ENCODE measurements at regions not wholly inside any gene's neighbourhood (a gene's known extent, or its start where the extent isn't known, plus 50 kb on each side); places are given as distances from the start of the nearest gene placed in this dataset.

- H3K36me3 Mint-ChIP-seq (ENCODE audit: unreplicated experiment) = no peaks in the 10 kb centered on the region
- no peak for DNase-seq (ENCODE audit: extremely low spot score, unreplicated experiment)
- H3K27me3 Mint-ChIP-seq (ENCODE audit: unreplicated experiment) = no peaks in the 10 kb centered on the region
- no peaks in the 10 kb centered on the region for H3K9me3 Mint-ChIP-seq (ENCODE audit: unreplicated experiment)
- no peak overlapping the region for H3K27ac Mint-ChIP-seq (ENCODE audit: unreplicated experiment)
- TF ChIP-seq, protein P1, sequence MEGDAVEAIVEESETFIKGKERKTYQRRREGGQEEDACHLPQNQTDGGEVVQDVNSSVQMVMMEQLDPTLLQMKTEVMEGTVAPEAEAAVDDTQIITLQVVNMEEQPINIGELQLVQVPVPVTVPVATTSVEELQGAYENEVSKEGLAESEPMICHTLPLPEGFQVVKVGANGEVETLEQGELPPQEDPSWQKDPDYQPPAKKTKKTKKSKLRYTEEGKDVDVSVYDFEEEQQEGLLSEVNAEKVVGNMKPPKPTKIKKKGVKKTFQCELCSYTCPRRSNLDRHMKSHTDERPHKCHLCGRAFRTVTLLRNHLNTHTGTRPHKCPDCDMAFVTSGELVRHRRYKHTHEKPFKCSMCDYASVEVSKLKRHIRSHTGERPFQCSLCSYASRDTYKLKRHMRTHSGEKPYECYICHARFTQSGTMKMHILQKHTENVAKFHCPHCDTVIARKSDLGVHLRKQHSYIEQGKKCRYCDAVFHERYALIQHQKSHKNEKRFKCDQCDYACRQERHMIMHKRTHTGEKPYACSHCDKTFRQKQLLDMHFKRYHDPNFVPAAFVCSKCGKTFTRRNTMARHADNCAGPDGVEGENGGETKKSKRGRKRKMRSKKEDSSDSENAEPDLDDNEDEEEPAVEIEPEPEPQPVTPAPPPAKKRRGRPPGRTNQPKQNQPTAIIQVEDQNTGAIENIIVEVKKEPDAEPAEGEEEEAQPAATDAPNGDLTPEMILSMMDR (IDR thresholded peaks at IDR 0.05) = no peak
- no peaks in the 10 kb centered on the region for H3K4me1 Mint-ChIP-seq (ENCODE audit: unreplicated experiment)
- H3K4me3 Mint-ChIP-seq (ENCODE audit: unreplicated experiment) = no peak overlapping the region
Measured at GRCh38 chr9:106403081-106403480, 459.9 kb upstream of the ZNF462 start.

GRCh38 chr9:106404137-106404536, 458.8 kb upstream of the ZNF462 start:
- Mint-ChIP-seq H3K27ac (ENCODE audit: unreplicated experiment) (no peak overlapping the region), H3K4me1 (ENCODE audit: unreplicated experiment) (no peaks in the 10 kb centered on the region), H3K36me3 (ENCODE audit: unreplicated experiment) (no peaks in the 10 kb centered on the region), H3K27me3 (ENCODE audit: unreplicated experiment) (no peaks in the 10 kb centered on the region), H3K9me3 (ENCODE audit: unreplicated experiment) (no peaks in the 10 kb centered on the region), H3K4me3 (ENCODE audit: unreplicated experiment) (no peak overlapping the region)
- TF ChIP-seq, protein P1 (IDR thresholded peaks at IDR 0.05) = no peak
- DNase-seq (ENCODE audit: extremely low spot score, unreplicated experiment) = no peak

- Mint-ChIP-seq H3K4me3 (ENCODE audit: unreplicated experiment) (no peak overlapping the region), H3K36me3 (ENCODE audit: unreplicated experiment) (no peaks in the 10 kb centered on the region), H3K9me3 (ENCODE audit: unreplicated experiment) (no peaks in the 10 kb centered on the region), H3K27me3 (ENCODE audit: unreplicated experiment) (no peaks in the 10 kb centered on the region), H3K27ac (ENCODE audit: unreplicated experiment) (no peak overlapping the region), H3K4me1 (ENCODE audit: unreplicated experiment) (no peaks in the 10 kb centered on the region)
- no peak for DNase-seq (ENCODE audit: extremely low spot score, unreplicated experiment)
- TF ChIP-seq, protein P1 (IDR thresholded peaks at IDR 0.05) = no peak
Measured at GRCh38 chr9:106405871-106406435, 457.0 kb upstream of the ZNF462 start.

DNA sequence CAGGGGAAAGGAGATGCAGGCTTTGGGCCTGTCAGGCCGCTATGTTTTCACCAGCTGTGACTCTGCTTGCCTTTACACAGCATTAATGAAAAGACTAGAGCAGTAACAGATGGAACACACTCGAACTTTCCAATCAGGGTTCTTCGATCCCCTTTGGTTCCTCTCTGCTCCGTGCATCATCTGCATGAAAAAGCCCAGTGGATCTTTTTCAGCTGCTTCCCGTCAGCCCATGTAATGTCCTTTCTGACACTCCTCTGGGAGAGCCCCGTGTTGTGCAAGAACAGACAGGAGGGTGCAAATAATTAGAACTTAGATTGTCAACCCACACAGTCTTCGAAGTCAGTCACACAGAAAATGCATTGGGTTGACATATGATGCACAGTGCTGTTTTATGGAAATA, 448.9 kb upstream of the ZNF462 start:
- TF ChIP-seq, protein P1 (IDR thresholded peaks at IDR 0.05) = no peak
- no peak overlapping the region for H3K27ac Mint-ChIP-seq (ENCODE audit: unreplicated experiment)
- H3K4me3 Mint-ChIP-seq (ENCODE audit: unreplicated experiment) = no peak overlapping the region
- H3K9me3 Mint-ChIP-seq (ENCODE audit: unreplicated experiment) = no peaks in the 10 kb centered on the region
- no peak for DNase-seq (ENCODE audit: extremely low spot score, unreplicated experiment)
- H3K4me1 Mint-ChIP-seq (ENCODE audit: unreplicated experiment) = no peaks in the 10 kb centered on the region
- H3K36me3 Mint-ChIP-seq (ENCODE audit: unreplicated experiment) = no peaks in the 10 kb centered on the region
- H3K27me3 Mint-ChIP-seq (ENCODE audit: unreplicated experiment) = peaks cover 4% of the 10 kb centered on the region

DNA sequence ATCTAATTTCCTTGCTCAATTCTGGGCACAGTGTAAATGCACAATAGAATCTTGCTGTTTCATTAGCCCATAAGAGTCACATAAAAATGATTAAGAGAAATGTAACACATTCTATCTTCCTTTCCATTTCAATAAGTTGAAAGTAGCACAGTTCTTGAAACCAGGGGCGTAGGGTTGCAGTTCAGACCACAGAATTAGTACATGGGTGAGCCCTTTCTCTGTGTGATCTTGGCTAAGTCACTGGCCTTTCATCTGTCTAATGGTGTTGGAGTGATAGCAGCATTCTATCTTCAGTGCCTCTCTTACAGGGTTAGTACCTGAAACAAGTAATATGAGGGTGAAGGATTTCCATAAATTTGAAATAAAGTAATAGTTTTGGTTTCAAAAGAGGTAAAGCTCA, 445.3 kb upstream of the ZNF462 start:
- Mint-ChIP-seq H3K27ac (ENCODE audit: unreplicated experiment) (no peak overlapping the region), H3K27me3 (ENCODE audit: unreplicated experiment) (peaks cover 3% of the 10 kb centered on the region), H3K36me3 (ENCODE audit: unreplicated experiment) (no peaks in the 10 kb centered on the region), H3K4me3 (ENCODE audit: unreplicated experiment) (no peak overlapping the region), H3K4me1 (ENCODE audit: unreplicated experiment) (peaks cover 17% of the 10 kb centered on the region), H3K9me3 (ENCODE audit: unreplicated experiment) (no peaks in the 10 kb centered on the region)
- no peak for DNase-seq (ENCODE audit: extremely low spot score, unreplicated experiment)
- TF ChIP-seq, protein P1 (IDR thresholded peaks at IDR 0.05) = no peak

Measured in osteocyte (in vitro differentiated cells).